ENCODE measurements at regions not wholly inside any gene's neighbourhood (a gene's known extent, or its start where the extent isn't known, plus 50 kb on each side); places are given as distances from the start of the nearest gene placed in this dataset.

DNA sequence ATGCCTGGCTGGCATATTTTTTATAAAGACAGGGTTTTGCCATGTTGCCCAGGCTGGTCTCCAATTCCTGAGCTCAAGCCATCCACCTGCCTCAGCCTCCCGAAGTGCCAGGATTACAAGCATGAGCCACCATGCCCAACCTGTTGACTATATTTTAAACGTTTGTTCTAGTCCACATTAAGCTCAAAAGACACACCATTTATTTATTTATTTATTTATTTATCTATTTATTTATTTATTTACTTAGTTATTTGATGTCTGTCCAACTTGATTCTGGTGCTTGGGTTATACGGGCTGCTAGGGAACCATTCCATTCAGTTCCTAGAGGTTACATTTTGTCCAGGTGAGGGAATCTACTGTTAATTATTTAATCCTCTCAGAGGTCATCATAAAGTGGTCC, 98.1 kb upstream of the ADGRL4 start:
- peaks cover 5 to 19% of the 10 kb centered on the region in 2 donors for H3K4me1 ChIP-seq (ENCODE audit: control insufficient read depth in 1 of 2, low read depth in 2 of 2)
- H3K36me3 ChIP-seq: no peaks in the 10 kb centered on the region
- DNase-seq (ENCODE audit: low spot score): no peak
- H3K4me3 ChIP-seq: no peak overlapping the region
- TF ChIP-seq, protein P1, sequence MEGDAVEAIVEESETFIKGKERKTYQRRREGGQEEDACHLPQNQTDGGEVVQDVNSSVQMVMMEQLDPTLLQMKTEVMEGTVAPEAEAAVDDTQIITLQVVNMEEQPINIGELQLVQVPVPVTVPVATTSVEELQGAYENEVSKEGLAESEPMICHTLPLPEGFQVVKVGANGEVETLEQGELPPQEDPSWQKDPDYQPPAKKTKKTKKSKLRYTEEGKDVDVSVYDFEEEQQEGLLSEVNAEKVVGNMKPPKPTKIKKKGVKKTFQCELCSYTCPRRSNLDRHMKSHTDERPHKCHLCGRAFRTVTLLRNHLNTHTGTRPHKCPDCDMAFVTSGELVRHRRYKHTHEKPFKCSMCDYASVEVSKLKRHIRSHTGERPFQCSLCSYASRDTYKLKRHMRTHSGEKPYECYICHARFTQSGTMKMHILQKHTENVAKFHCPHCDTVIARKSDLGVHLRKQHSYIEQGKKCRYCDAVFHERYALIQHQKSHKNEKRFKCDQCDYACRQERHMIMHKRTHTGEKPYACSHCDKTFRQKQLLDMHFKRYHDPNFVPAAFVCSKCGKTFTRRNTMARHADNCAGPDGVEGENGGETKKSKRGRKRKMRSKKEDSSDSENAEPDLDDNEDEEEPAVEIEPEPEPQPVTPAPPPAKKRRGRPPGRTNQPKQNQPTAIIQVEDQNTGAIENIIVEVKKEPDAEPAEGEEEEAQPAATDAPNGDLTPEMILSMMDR (IDR thresholded peaks at IDR 0.05): no peak
- no peak for ATAC-seq (ENCODE audit: insufficient number of reproducible peaks, low FRiP score, low read depth)
- H3K27ac ChIP-seq: no peak overlapping the region
- H3K27me3 ChIP-seq (replicated peaks; ENCODE audit: insufficient read depth): no peaks in the 10 kb centered on the region
- no peaks in the 10 kb centered on the region for H3K9me3 ChIP-seq

DNA sequence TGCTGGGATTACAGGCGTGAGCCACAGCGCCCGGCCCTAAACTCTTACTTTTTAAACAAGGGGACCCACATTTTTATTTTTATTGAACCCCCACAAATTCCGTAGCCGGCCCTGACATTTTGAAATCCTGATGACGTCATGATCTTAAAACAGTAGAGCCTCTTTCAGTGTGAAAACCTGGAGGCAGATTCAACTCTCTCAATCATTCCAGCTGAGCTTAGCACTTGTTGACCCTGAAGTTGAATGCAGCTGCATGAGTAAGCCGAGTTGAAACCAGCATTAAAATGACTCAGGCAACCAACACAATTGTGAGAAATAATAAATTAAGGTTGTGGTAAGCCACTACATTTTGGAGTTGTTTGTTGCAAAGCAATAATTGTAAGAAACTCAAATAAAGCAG, 93.9 kb upstream of the ADGRL4 start:
- no peaks in the 10 kb centered on the region for H3K27me3 ChIP-seq (replicated peaks; ENCODE audit: insufficient read depth)
- DNase-seq (ENCODE audit: low spot score) (no peak), ATAC-seq (ENCODE audit: insufficient number of reproducible peaks, low FRiP score, low read depth) (no peak)
- no peaks in the 10 kb centered on the region for H3K9me3 ChIP-seq
- no peaks in the 10 kb centered on the region for H3K36me3 ChIP-seq
- H3K4me1 ChIP-seq (ENCODE audit: control insufficient read depth in 1 of 2, low read depth in 2 of 2): peaks cover 5 to 6% of the 10 kb centered on the region in 2 donors
- TF ChIP-seq, protein P1 (IDR thresholded peaks at IDR 0.05): no peak
- no peak overlapping the region for H3K4me3 ChIP-seq
- H3K27ac ChIP-seq: no peak overlapping the region

DNA sequence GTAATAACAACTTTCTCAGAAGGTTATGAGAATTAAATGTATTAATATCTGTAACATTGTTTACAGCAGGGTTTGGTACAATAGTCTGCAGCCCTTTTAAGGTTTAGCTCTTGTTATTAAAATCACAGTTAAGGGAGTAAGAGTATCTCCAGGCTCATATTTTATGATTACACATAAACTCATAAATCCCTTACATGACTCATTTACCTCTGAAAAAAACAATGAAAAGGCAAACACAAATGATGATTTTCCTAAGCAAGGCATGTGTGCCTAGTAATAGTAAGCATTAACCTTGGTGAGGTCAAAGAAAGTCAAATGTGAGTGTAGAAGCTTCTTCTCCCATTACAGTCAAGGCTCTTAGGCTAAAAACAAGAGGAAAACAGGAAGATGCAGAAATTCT, 84.5 kb upstream of the ADGRL4 start:
- Histone ChIP-seq H3K27me3 (replicated peaks; ENCODE audit: insufficient read depth) (no peaks in the 10 kb centered on the region), H3K4me3 (no peak overlapping the region), H3K36me3 (no peaks in the 10 kb centered on the region), H3K4me1 (ENCODE audit: control insufficient read depth in 1 of 2, low read depth in 2 of 2) (no peaks in the 10 kb centered on the region), H3K9me3 (no peaks in the 10 kb centered on the region), H3K27ac (no peak overlapping the region)
- DNase-seq (ENCODE audit: low spot score) (no peak), ATAC-seq (ENCODE audit: insufficient number of reproducible peaks, low FRiP score, low read depth) (no peak)
- TF ChIP-seq, protein P1 (IDR thresholded peaks at IDR 0.05): no peak

DNA sequence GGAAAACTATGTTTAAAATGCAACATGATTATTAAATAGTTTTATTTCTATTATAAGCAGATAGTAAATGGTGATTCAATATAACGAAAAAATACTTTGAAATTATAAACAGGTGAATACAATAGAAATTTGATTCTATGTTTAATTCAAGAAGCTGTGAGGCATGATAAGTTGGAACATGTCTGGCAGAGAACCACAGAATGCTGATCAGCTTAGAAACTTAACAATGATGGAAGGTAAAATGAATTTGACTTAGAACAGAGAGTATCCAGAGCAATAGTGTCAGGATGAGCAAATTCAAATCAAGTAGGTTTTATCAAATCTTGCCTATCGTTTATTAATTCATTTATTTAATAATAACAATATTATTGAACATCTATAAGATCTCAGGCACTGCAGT, 83.4 kb upstream of the ADGRL4 start:
- Histone ChIP-seq H3K9me3 (no peaks in the 10 kb centered on the region), H3K27ac (no peak overlapping the region), H3K36me3 (no peaks in the 10 kb centered on the region), H3K4me3 (no peak overlapping the region), H3K27me3 (replicated peaks; ENCODE audit: insufficient read depth) (no peaks in the 10 kb centered on the region), H3K4me1 (ENCODE audit: control insufficient read depth in 1 of 2, low read depth in 2 of 2) (no peaks in the 10 kb centered on the region)
- TF ChIP-seq, protein P1 (IDR thresholded peaks at IDR 0.05): no peak
- ATAC-seq (ENCODE audit: insufficient number of reproducible peaks, low FRiP score, low read depth) (no peak), DNase-seq (ENCODE audit: low spot score) (no peak)

DNA sequence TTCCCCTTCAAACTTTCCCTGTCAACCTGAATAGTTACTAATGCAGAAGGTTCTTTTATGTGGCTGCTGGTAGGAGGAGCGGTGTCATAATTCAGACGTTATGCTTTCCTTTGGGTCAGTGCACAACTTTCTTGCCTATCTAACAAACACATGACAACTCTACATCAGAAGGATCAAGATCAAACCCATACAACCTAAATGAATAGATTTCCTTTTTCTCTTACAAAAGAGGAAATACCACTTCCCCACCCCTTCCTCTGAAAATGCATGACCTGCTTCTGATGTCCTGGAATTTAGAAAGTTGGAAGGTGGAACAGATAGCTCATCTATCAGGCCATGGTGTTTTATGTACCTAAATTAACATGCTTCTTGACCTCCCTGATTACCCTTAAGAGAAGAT, 75.7 kb upstream of the ADGRL4 start:
- ATAC-seq (ENCODE audit: insufficient number of reproducible peaks, low FRiP score, low read depth): no peak
- no peak overlapping the region for H3K4me3 ChIP-seq
- TF ChIP-seq, protein P1 (IDR thresholded peaks at IDR 0.05): no peak

More for the DNA sequence above, 75.7 kb upstream of the ADGRL4 start:
- no peak overlapping the region for H3K27ac ChIP-seq
- no peaks in the 10 kb centered on the region for H3K36me3 ChIP-seq
- no peaks in the 10 kb centered on the region for H3K9me3 ChIP-seq
- DNase-seq (ENCODE audit: low spot score): no peak
- no peaks in the 10 kb centered on the region for H3K4me1 ChIP-seq (ENCODE audit: control insufficient read depth in 1 of 2, low read depth in 2 of 2)
- no peaks in the 10 kb centered on the region for H3K27me3 ChIP-seq (replicated peaks; ENCODE audit: insufficient read depth)
